Ishikawa (cell line): ENCODE measurements at regions not wholly inside any gene's neighbourhood (a gene's known extent, or its start where the extent isn't known, plus 50 kb on each side); places are given as distances from the start of the nearest gene placed in this dataset.

ENCODE experiments used
- CEBPB ChIP-seq: IDR thresholded peaks from 2 replicates; pipeline ENCODE4 v1.6.1; 2012
- FOXM1 ChIP-seq: IDR thresholded peaks from 2 replicates; pipeline ENCODE4 v1.6.1; 2012; ENCODE audit warnings: low read depth, borderline replicate concordance
- NFIC ChIP-seq: IDR thresholded peaks from 2 replicates; pipeline ENCODE4 v1.6.1; 2012
- TEAD4 ChIP-seq: IDR thresholded peaks from 2 replicates; pipeline ENCODE4 v1.6.1; 2012
- ZBTB7A ChIP-seq: IDR thresholded peaks from 2 replicates; pipeline ENCODE4 v1.6.1; 2012; ENCODE audit warnings: low read depth
- TF ChIP-seq, protein P1 (sequence below): IDR thresholded peaks from 2 replicates; pipeline ENCODE4 v1.6.1; 2012; ENCODE audit warnings: low read depth, mild to moderate bottlenecking

- no peak for TF ChIP-seq ZBTB7A
- no peak for TF ChIP-seq NFIC
- no peak for TF ChIP-seq FOXM1
- no peak for TF ChIP-seq TEAD4
- TF ChIP-seq CEBPB, result no peak
- TF ChIP-seq, protein P1, sequence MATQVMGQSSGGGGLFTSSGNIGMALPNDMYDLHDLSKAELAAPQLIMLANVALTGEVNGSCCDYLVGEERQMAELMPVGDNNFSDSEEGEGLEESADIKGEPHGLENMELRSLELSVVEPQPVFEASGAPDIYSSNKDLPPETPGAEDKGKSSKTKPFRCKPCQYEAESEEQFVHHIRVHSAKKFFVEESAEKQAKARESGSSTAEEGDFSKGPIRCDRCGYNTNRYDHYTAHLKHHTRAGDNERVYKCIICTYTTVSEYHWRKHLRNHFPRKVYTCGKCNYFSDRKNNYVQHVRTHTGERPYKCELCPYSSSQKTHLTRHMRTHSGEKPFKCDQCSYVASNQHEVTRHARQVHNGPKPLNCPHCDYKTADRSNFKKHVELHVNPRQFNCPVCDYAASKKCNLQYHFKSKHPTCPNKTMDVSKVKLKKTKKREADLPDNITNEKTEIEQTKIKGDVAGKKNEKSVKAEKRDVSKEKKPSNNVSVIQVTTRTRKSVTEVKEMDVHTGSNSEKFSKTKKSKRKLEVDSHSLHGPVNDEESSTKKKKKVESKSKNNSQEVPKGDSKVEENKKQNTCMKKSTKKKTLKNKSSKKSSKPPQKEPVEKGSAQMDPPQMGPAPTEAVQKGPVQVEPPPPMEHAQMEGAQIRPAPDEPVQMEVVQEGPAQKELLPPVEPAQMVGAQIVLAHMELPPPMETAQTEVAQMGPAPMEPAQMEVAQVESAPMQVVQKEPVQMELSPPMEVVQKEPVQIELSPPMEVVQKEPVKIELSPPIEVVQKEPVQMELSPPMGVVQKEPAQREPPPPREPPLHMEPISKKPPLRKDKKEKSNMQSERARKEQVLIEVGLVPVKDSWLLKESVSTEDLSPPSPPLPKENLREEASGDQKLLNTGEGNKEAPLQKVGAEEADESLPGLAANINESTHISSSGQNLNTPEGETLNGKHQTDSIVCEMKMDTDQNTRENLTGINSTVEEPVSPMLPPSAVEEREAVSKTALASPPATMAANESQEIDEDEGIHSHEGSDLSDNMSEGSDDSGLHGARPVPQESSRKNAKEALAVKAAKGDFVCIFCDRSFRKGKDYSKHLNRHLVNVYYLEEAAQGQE, result no peak
Measured at GRCh38 chr7:155184923-155185322, 112.8 kb upstream of the INSIG1 start.
